Cardiac muscle cell (in vitro differentiated cells and primary cell): ENCODE measurements at regions not wholly inside any gene's neighbourhood (a gene's known extent, or its start where the extent isn't known, plus 50 kb on each side); places are given as distances from the start of the nearest gene placed in this dataset.

Source experiments
- DNase-seq, 2 donors: peaks; one replicate each; pipeline versions ENCODE4 v3.0.0 to v3.0.0-alpha.2; 2010 to 2017; ENCODE audit warnings: low read depth in 1 of 2, low spot score in 1 of 2
- H3K27ac ChIP-seq: fragments of 200-600 bp; sonication (generic); 2 replicates; pipeline ENCODE4 v1.5.1; 2016
- H3K27me3 ChIP-seq: fragments of 200-600 bp; sonication (generic); 2 replicates; pipeline ENCODE4 v1.6.0; 2016; ENCODE audit warnings: control low read depth
- H3K36me3 ChIP-seq: fragments of 200-600 bp; sonication (generic); 2 replicates; pipeline ENCODE4 v1.5.1; 2016; ENCODE audit warnings: control low read depth
- H3K4me1 ChIP-seq: fragments of 200-600 bp; sonication (generic); 2 replicates; pipeline ENCODE4 v1.8.1; 2017; ENCODE audit warnings: low read depth, mild to moderate bottlenecking, mixed run types
- H3K4me3 ChIP-seq: fragments of 200-600 bp; sonication (generic); 2 replicates; pipeline ENCODE4 v1.5.1; 2016; ENCODE audit warnings: mild to moderate bottlenecking
- H3K9me3 ChIP-seq: fragments of 200-600 bp; sonication (generic); 2 replicates; pipeline ENCODE4 v1.5.1; 2017; ENCODE audit warnings: low read depth, mild to moderate bottlenecking, control low read depth
- TF ChIP-seq, protein P1 (sequence below): IDR thresholded peaks from 2 replicates; pipeline ENCODE4 v1.5.1; 2012; ENCODE audit warnings: low read depth, mild to moderate bottlenecking, low read length

GRCh38 chr11:86749821-86750401, 50.4 kb upstream of the PRSS23 start:
- no peak for DNase-seq
- no peaks in the 10 kb centered on the region for H3K27me3 ChIP-seq
- no peak overlapping the region for H3K4me3 ChIP-seq
- no peaks in the 10 kb centered on the region for H3K9me3 ChIP-seq
- no peaks in the 10 kb centered on the region for H3K36me3 ChIP-seq
- no peaks in the 10 kb centered on the region for H3K4me1 ChIP-seq
- TF ChIP-seq, protein P1, sequence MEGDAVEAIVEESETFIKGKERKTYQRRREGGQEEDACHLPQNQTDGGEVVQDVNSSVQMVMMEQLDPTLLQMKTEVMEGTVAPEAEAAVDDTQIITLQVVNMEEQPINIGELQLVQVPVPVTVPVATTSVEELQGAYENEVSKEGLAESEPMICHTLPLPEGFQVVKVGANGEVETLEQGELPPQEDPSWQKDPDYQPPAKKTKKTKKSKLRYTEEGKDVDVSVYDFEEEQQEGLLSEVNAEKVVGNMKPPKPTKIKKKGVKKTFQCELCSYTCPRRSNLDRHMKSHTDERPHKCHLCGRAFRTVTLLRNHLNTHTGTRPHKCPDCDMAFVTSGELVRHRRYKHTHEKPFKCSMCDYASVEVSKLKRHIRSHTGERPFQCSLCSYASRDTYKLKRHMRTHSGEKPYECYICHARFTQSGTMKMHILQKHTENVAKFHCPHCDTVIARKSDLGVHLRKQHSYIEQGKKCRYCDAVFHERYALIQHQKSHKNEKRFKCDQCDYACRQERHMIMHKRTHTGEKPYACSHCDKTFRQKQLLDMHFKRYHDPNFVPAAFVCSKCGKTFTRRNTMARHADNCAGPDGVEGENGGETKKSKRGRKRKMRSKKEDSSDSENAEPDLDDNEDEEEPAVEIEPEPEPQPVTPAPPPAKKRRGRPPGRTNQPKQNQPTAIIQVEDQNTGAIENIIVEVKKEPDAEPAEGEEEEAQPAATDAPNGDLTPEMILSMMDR: no peak
- H3K27ac ChIP-seq: no peak overlapping the region

DNA sequence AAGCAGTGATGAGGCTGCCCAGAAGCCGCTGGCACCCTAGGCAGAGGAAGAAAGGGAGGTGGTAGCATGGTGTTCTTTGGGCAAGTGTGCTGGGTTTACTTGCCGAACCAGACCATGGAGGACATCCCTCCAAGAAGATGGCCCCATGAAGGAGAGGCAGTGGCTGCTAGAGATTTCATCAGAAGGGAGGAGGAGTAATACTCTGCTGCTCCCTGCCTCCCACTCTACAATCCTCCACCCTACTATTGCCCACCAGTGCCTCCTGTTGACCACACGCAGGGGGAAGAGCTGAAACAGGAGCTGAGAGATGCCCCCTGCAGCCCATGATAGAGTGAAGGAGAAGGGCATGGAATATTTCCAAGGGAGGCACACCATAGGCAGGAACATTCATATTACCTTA, 51.0 kb upstream of the PRSS23 start:
- Histone ChIP-seq H3K9me3 (no peaks in the 10 kb centered on the region), H3K36me3 (no peaks in the 10 kb centered on the region), H3K27me3 (no peaks in the 10 kb centered on the region), H3K4me3 (no peak overlapping the region), H3K4me1 (no peaks in the 10 kb centered on the region), H3K27ac (no peak overlapping the region)
- TF ChIP-seq, protein P1: peak; percentile 13
- DNase-seq: no peak

GRCh38 chr11:86748296-86748695, 52.0 kb upstream of the PRSS23 start:
- Histone ChIP-seq H3K27ac (no peak overlapping the region), H3K27me3 (no peaks in the 10 kb centered on the region), H3K9me3 (no peaks in the 10 kb centered on the region), H3K36me3 (no peaks in the 10 kb centered on the region), H3K4me1 (no peaks in the 10 kb centered on the region), H3K4me3 (no peak overlapping the region)
- peak in 1 of 2 donors; percentile 22 for DNase-seq
- TF ChIP-seq, protein P1: no peak

GRCh38 chr11:86747801-86748200, 52.5 kb upstream of the PRSS23 start:
- no peak overlapping the region for H3K4me3 ChIP-seq
- TF ChIP-seq, protein P1: no peak
- H3K27me3 ChIP-seq: no peaks in the 10 kb centered on the region
- no peaks in the 10 kb centered on the region for H3K9me3 ChIP-seq
- DNase-seq: no peak
- H3K4me1 ChIP-seq: no peaks in the 10 kb centered on the region
- H3K27ac ChIP-seq: no peak overlapping the region
- no peaks in the 10 kb centered on the region for H3K36me3 ChIP-seq

- TF ChIP-seq, protein P1: no peak
- no peak overlapping the region for H3K27ac ChIP-seq
- no peaks in the 10 kb centered on the region for H3K4me1 ChIP-seq
- H3K27me3 ChIP-seq: no peaks in the 10 kb centered on the region
- no peak overlapping the region for H3K4me3 ChIP-seq
- DNase-seq: no peak
- no peaks in the 10 kb centered on the region for H3K36me3 ChIP-seq
- no peaks in the 10 kb centered on the region for H3K9me3 ChIP-seq
Observed at GRCh38 chr11:86746514-86746913, 53.8 kb upstream of the PRSS23 start.
